Endothelial cell of umbilical vein (primary cell): ENCODE measurements at regions not wholly inside any gene's neighbourhood (a gene's known extent, or its start where the extent isn't known, plus 50 kb on each side); places are given as distances from the start of the nearest gene placed in this dataset.

Experiments
- BruUV-seq: library from RNA; stranded (reverse); fragments of 400-500 nt; replicated peaks from 2 replicates; lab custom pipeline; 2021; lab: Mats Ljungman, UMichigan
- CTCF ChIA-PET: fragments of 300-600, 350-600 bp; sonication (Branson Sonifier 250); formaldehyde crosslinking; loops from one replicate; lab custom pipeline; 2021; ENCODE audit warnings: antibody characterized with exemption, inconsistent platforms; lab: Charles Lee
- POLR2A ChIA-PET: fragments of 300-600, 350-600 bp; sonication (Branson Sonifier 250); formaldehyde crosslinking; loops from one replicate; lab custom pipeline; 2021; ENCODE audit warnings: antibody characterized with exemption, inconsistent platforms; lab: Charles Lee
- DNase-seq: peaks from one replicate; pipeline ENCODE4 v3.0.0-alpha.2; 2011; ENCODE audit warnings: low read depth, low spot score
- FAIRE-seq: peaks from 2 replicates; lab custom pipeline; 2011; peaks lifted over from hg19 to GRCh38; lab: Jason Lieb, UNC
- H2AFZ ChIP-seq: 2 replicates; pipeline ENCODE4 v1.6.0; 2012; ENCODE audit warnings: low read depth, low read length, control low read depth, inconsistent platforms
- H3K27ac ChIP-seq: 2 replicates; pipeline ENCODE4 v1.5.1; 2011; ENCODE audit warnings: low read depth, mild to moderate bottlenecking, control low read depth, low read length, moderate library complexity; ENCODE audit not compliant: insufficient read depth
- H3K27me3 ChIP-seq, 2 experiments: 2 replicates each; pipeline versions ENCODE4 v1.6.0 to v1.6.1; 2011; ENCODE audit warnings: low read length in 2 of 2, mixed read lengths in 1 of 2; ENCODE audit not compliant: control insufficient read depth in 2 of 2, insufficient read depth in 2 of 2
- H3K36me3 ChIP-seq, 2 experiments: 2 replicates in 1 of 2; 3 replicates in 1 of 2; pipeline ENCODE4 v1.5.1; 2011; ENCODE audit warnings: low read length in 2 of 2, mild to moderate bottlenecking in 1 of 2, moderate library complexity in 1 of 2; ENCODE audit not compliant: control insufficient read depth in 2 of 2, insufficient read depth in 2 of 2; ENCODE audit errors: extremely low read depth in 1 of 2
- H3K4me1 ChIP-seq: 3 replicates; pipeline ENCODE4 v1.5.1; 2011; ENCODE audit warnings: mild to moderate bottlenecking, low read length; ENCODE audit not compliant: control insufficient read depth, insufficient read depth; ENCODE audit errors: extremely low read depth
- H3K4me2 ChIP-seq: 2 replicates; pipeline ENCODE4 v1.6.1; 2011; ENCODE audit warnings: low read length, control low read depth, mixed read lengths; ENCODE audit not compliant: insufficient read depth
- H3K4me3 ChIP-seq, 3 experiments: fragments of 200-600 bp in 1 of 3; sonication (generic), shearing (Covaris generic) in 1 of 3; replicated peaks in 1 of 3; 2 replicates each; pipeline ENCODE4 v1.5.1; 2011 to 2016; ENCODE audit warnings: control low read depth in 3 of 3, low read length in 3 of 3, mild to moderate bottlenecking in 2 of 3, inconsistent platforms in 1 of 3, low read depth in 1 of 3, moderate library complexity in 1 of 3; ENCODE audit not compliant: insufficient read depth in 1 of 3
- H3K79me2 ChIP-seq: 2 replicates; pipeline ENCODE4 v1.6.0; 2012; ENCODE audit warnings: low read length, inconsistent platforms; ENCODE audit not compliant: control insufficient read depth, insufficient read depth
- H3K9ac ChIP-seq: replicated peaks from 2 replicates; pipeline ENCODE3; 2011; ENCODE audit warnings: low read length, control low read depth; ENCODE audit not compliant: insufficient read depth; ENCODE audit errors: extremely low read depth
- H3K9me1 ChIP-seq: replicated peaks from 3 replicates; pipeline ENCODE4 v1.6.0; 2011; ENCODE audit warnings: mild to moderate bottlenecking, low read length; ENCODE audit not compliant: control insufficient read depth, insufficient read depth; ENCODE audit errors: extremely low read depth
- H3K9me3 ChIP-seq: replicated peaks from 2 replicates; pipeline ENCODE4 v1.5.1; 2012; ENCODE audit warnings: low read length, inconsistent platforms; ENCODE audit not compliant: control insufficient read depth, insufficient read depth
- H4K20me1 ChIP-seq: replicated peaks from 2 replicates; pipeline ENCODE3; 2011; ENCODE audit warnings: mild to moderate bottlenecking, low read length; ENCODE audit not compliant: control insufficient read depth, insufficient read depth; ENCODE audit errors: extremely low read depth
- EZH2 ChIP-seq: IDR thresholded peaks from 2 replicates; pipeline ENCODE4 v1.6.1; 2012; ENCODE audit warnings: borderline replicate concordance, low read depth, mild to moderate bottlenecking, moderate library complexity, low read length, inconsistent platforms; ENCODE audit not compliant: severe bottlenecking
- FOS ChIP-seq: IDR thresholded peaks from 2 replicates; pipeline ENCODE4 v1.6.1; 2011; ENCODE audit warnings: mild to moderate bottlenecking, low read length, moderate library complexity, borderline replicate concordance; ENCODE audit not compliant: insufficient read depth
- GATA2 ChIP-seq: IDR thresholded peaks from 2 replicates; pipeline ENCODE4 v1.7.0; 2011; ENCODE audit warnings: low read depth, mild to moderate bottlenecking, moderate library complexity, mixed read lengths, low read length; ENCODE audit not compliant: insufficient read length, insufficient read depth
- JUN ChIP-seq: IDR thresholded peaks from 2 replicates; pipeline ENCODE4 v1.6.1; 2011; ENCODE audit warnings: borderline replicate concordance, low read depth; ENCODE audit not compliant: insufficient read length, insufficient read depth
- MYC ChIP-seq: IDR thresholded peaks from one replicate; pipeline ENCODE4 v1.6.1; 2011; ENCODE audit warnings: mild to moderate bottlenecking, low read depth, low read length
- POLR2A ChIP-seq: IDR thresholded peaks from 2 replicates; pipeline ENCODE4 v1.6.1; 2012; ENCODE audit warnings: low read depth, mild to moderate bottlenecking, control low read depth, low read length
- POLR2AphosphoS5 ChIP-seq: IDR thresholded peaks from 2 replicates; pipeline ENCODE4 v1.6.1; 2012; ENCODE audit warnings: low read depth, mild to moderate bottlenecking, control low read depth, low read length, moderate library complexity; ENCODE audit not compliant: insufficient read depth
- dilution Hi-C: fragments of 300-500 bp; cut with MboI; formaldehyde crosslinking; loops from one replicate; pipeline ENCODE4 v1.15.0; 2019; ENCODE audit warnings: low sequenced_read_pairs; ENCODE audit not compliant: extremely low pct_ligation_motif_present
- intact Hi-C: fragments of 100-400 bp; cut with micrococcal nuclease; formaldehyde crosslinking; loops from one replicate; pipeline ENCODE4 v1.10.0; 2022
- TF ChIP-seq, protein P1 (sequence below), 2 donors: IDR thresholded peaks; 1 replicate in 1 of 2; 2 replicates in 1 of 2; pipeline ENCODE4 v1.5.1; 2011; ENCODE audit warnings: low read length in 2 of 2, mild to moderate bottlenecking in 2 of 2, moderate library complexity in 2 of 2, control low read depth in 1 of 2, inconsistent platforms in 1 of 2, low read depth in 1 of 2; ENCODE audit not compliant: insufficient read depth in 1 of 2; ENCODE audit errors: extremely low read depth in 1 of 2
- TF ChIP-seq, protein P2 (sequence below): IDR thresholded peaks from 2 replicates; pipeline ENCODE4 v1.6.1; 2011; ENCODE audit not compliant: insufficient read depth, insufficient read length

- BruUV-seq = no TSS peak
Measured at GRCh38 chr2:36170805-36171204, 184.8 kb upstream of the CRIM1 start.

More at GRCh38 chr2:36170805-36171204, 184.8 kb upstream of the CRIM1 start:
- TF ChIP-seq FOS = no peak
- TF ChIP-seq, protein P1, sequence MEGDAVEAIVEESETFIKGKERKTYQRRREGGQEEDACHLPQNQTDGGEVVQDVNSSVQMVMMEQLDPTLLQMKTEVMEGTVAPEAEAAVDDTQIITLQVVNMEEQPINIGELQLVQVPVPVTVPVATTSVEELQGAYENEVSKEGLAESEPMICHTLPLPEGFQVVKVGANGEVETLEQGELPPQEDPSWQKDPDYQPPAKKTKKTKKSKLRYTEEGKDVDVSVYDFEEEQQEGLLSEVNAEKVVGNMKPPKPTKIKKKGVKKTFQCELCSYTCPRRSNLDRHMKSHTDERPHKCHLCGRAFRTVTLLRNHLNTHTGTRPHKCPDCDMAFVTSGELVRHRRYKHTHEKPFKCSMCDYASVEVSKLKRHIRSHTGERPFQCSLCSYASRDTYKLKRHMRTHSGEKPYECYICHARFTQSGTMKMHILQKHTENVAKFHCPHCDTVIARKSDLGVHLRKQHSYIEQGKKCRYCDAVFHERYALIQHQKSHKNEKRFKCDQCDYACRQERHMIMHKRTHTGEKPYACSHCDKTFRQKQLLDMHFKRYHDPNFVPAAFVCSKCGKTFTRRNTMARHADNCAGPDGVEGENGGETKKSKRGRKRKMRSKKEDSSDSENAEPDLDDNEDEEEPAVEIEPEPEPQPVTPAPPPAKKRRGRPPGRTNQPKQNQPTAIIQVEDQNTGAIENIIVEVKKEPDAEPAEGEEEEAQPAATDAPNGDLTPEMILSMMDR (IDR thresholded peaks at IDR 0.05; ENCODE audit: extremely low read depth in 1 of 2, insufficient read depth in 1 of 2, low read depth in 1 of 2, low read length in 2 of 2) = no peak
- no peak for TF ChIP-seq POLR2A
- TF ChIP-seq, protein P2, sequence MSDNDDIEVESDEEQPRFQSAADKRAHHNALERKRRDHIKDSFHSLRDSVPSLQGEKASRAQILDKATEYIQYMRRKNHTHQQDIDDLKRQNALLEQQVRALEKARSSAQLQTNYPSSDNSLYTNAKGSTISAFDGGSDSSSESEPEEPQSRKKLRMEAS = no peak
- TF ChIP-seq POLR2AphosphoS5 = no peak
- TF ChIP-seq GATA2 = no peak
- no peak for TF ChIP-seq JUN
- no peak for TF ChIP-seq MYC
- TF ChIP-seq EZH2 = no peak
- Histone ChIP-seq H3K27me3 (peaks cover 0 to 3% of the 10 kb centered on the region in 2 experiments), H2AFZ (no peak overlapping the region), H3K79me2 (no peaks in the 10 kb centered on the region), H3K4me2 (no peak overlapping the region), H3K9ac (no peak overlapping the region), H3K9me3 (no peaks in the 10 kb centered on the region), H3K9me1 (no peaks in the 10 kb centered on the region), H3K27ac (no peak overlapping the region), H4K20me1 (no peaks in the 10 kb centered on the region), H3K36me3 (no peaks in the 10 kb centered on the region), H3K4me1 (no peaks in the 10 kb centered on the region), H3K4me3 (no peak overlapping the region)
- FAIRE-seq (no peak), DNase-seq (no peak)
- CTCF ChIA-PET = no interaction called here
- dilution Hi-C loops (no loop called here), intact Hi-C loops (no loop called here)
- POLR2A ChIA-PET = no interaction called here
